ENCODE measurements at regions not wholly inside any gene's neighbourhood (a gene's known extent, or its start where the extent isn't known, plus 50 kb on each side); places are given as distances from the start of the nearest gene placed in this dataset.

- intact Hi-C loops (cut with DNase I), result no loop called here
- 52% methylated on average over 6 of the region's 6 CpGs for WGBS
- Histone ChIP-seq H3K36me3 (no peaks in the 10 kb centered on the region), H3K27ac (no peak overlapping the region), H3K4me1 (replicated peaks) (no peaks in the 10 kb centered on the region), H3K9me3 (no peaks in the 10 kb centered on the region), H3K27me3 (replicated peaks; ENCODE audit: insufficient read depth) (no peaks in the 10 kb centered on the region), H3K4me3 (no peak overlapping the region)
- TF ChIP-seq CTCF (IDR thresholded peaks at IDR 0.05) (no peak), POLR2A (IDR thresholded peaks at IDR 0.05) (no peak), POLR2AphosphoS5 (IDR thresholded peaks at IDR 0.05) (no peak)
- DNase-seq (ENCODE audit: low spot score), result no peak
These were observed 737.6 kb downstream of the SLC16A7 start for GRCh38 chr12:60333461-60333860.

GRCh38 chr12:60335745-60336144 lies 739.9 kb downstream of the SLC16A7 start:
- Histone ChIP-seq H3K27me3 (replicated peaks; ENCODE audit: insufficient read depth) (no peaks in the 10 kb centered on the region), H3K9me3 (no peaks in the 10 kb centered on the region), H3K4me1 (replicated peaks) (no peaks in the 10 kb centered on the region), H3K4me3 (no peak overlapping the region), H3K27ac (no peak overlapping the region), H3K36me3 (no peaks in the 10 kb centered on the region)
- TF ChIP-seq POLR2A (IDR thresholded peaks at IDR 0.05), result no peak
- TF ChIP-seq CTCF (IDR thresholded peaks at IDR 0.05), result no peak
- no peak for TF ChIP-seq POLR2AphosphoS5 (IDR thresholded peaks at IDR 0.05)
- no peak for DNase-seq (ENCODE audit: low spot score)
- intact Hi-C loops (cut with DNase I), result no loop called here

GRCh38 chr12:60337839-60338549 lies 742.2 kb downstream of the SLC16A7 start:
- Histone ChIP-seq H3K4me1 (replicated peaks) (no peaks in the 10 kb centered on the region), H3K36me3 (no peaks in the 10 kb centered on the region), H3K4me3 (no peak overlapping the region), H3K9me3 (no peaks in the 10 kb centered on the region), H3K27me3 (replicated peaks; ENCODE audit: insufficient read depth) (no peaks in the 10 kb centered on the region), H3K27ac (no peak overlapping the region)
- DNase-seq (ENCODE audit: low spot score), result no peak
- WGBS, result 87% methylated on average over 5 of the region's 5 CpGs
- TF ChIP-seq POLR2AphosphoS5 (IDR thresholded peaks at IDR 0.05) (no peak), CTCF (IDR thresholded peaks at IDR 0.05) (no peak), POLR2A (IDR thresholded peaks at IDR 0.05) (no peak)
- intact Hi-C loops (cut with DNase I), result no loop called here

- DNase-seq (ENCODE audit: low spot score), result no peak
- no peak overlapping the region for H3K4me3 ChIP-seq
- H3K27ac ChIP-seq, result no peak overlapping the region
- intact Hi-C loops (cut with DNase I), result no loop called here
- no peaks in the 10 kb centered on the region for H3K27me3 ChIP-seq (replicated peaks; ENCODE audit: insufficient read depth)
- no peaks in the 10 kb centered on the region for H3K9me3 ChIP-seq
- no peaks in the 10 kb centered on the region for H3K36me3 ChIP-seq
- 41% methylated on average over 1 of the region's 1 CpG for WGBS
- TF ChIP-seq CTCF (IDR thresholded peaks at IDR 0.05) (no peak), POLR2AphosphoS5 (IDR thresholded peaks at IDR 0.05) (no peak), POLR2A (IDR thresholded peaks at IDR 0.05) (no peak)
- H3K4me1 ChIP-seq (replicated peaks), result no peaks in the 10 kb centered on the region
These were observed 749.6 kb downstream of the SLC16A7 start for GRCh38 chr12:60345442-60345841.

DNA sequence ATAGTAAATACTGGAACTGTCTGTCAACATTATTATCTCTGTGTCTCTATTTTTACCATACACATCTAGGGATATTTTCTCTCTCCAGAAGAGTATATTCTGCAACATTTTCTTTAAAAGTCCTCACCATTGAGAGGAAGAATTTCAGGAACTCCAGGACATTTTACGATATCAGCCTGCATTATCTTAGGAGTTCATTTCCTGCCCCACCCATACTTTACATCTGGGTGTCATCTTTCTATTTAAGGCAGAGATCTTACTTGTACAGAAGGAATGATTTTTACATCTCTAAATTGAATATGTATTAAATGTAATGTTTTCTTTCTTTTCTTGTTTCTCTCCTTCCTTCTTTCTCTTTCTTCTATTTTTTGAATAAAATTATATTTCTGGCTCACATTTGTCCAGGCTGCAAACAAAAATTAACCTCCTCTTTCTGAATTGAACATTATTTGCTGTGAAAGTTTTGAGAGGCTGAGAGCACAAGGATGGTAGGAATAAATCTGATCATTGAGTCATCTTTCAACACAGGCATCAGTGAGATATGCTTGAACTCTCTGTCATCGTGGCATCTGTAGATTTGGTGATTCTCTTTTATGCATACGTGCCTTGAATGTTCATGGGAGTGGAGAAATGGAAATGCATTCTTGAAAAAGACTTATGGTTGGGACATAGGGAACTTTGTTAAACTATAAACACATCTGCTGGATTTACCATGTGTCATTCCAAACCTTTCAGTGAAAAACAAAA lies 753.6 kb downstream of the SLC16A7 start:
- Histone ChIP-seq H3K9me3 (no peaks in the 10 kb centered on the region), H3K4me3 (no peak overlapping the region), H3K4me1 (replicated peaks) (no peaks in the 10 kb centered on the region), H3K27ac (no peak overlapping the region), H3K27me3 (replicated peaks; ENCODE audit: insufficient read depth) (no peaks in the 10 kb centered on the region), H3K36me3 (no peaks in the 10 kb centered on the region)
- intact Hi-C loops (cut with DNase I), result no loop called here
- TF ChIP-seq CTCF (IDR thresholded peaks at IDR 0.05) (no peak), POLR2A (IDR thresholded peaks at IDR 0.05) (no peak), POLR2AphosphoS5 (IDR thresholded peaks at IDR 0.05) (no peak)
- 65% methylated on average over 3 of the region's 3 CpGs for WGBS
- no peak for DNase-seq (ENCODE audit: low spot score)

Data from prostate gland (tissue), 2 donors.